Hepatocyte (in vitro differentiated cells): ENCODE measurements at regions not wholly inside any gene's neighbourhood (a gene's known extent, or its start where the extent isn't known, plus 50 kb on each side); places are given as distances from the start of the nearest gene placed in this dataset.
"Not testable (repeated sequence)": the region's sequence is repeated elsewhere in the genome, so short reads cannot be mapped to it uniquely, and the experiment has no call there.

Source experiments
- EZH2 ChIP-seq: fragments of 200-600 bp; sonication (generic); IDR thresholded peaks from 2 replicates; pipeline ENCODE4 v1.6.1; 2016; ENCODE audit warnings: antibody characterized with exemption, mild to moderate bottlenecking, borderline replicate concordance
- EZH2phosphoT487 ChIP-seq: fragments of 200-600 bp; sonication (generic); IDR thresholded peaks from one replicate; pipeline ENCODE4 v1.6.1; 2018; ENCODE audit warnings: antibody characterized with exemption, mild to moderate bottlenecking, low read depth, moderate library complexity; ENCODE audit not compliant: unreplicated experiment, severe bottlenecking

- not testable (repeated sequence) for TF ChIP-seq EZH2, EZH2phosphoT487
These were observed 382.3 kb downstream of the PIK3C3 start for GRCh38 chr18:42337337-42337736.
